Astrocyte (in vitro differentiated cells and primary cell): ENCODE measurements at regions not wholly inside any gene's neighbourhood (a gene's known extent, or its start where the extent isn't known, plus 50 kb on each side); places are given as distances from the start of the nearest gene placed in this dataset.

ENCODE experiments used
- DNase-seq: peaks from one replicate; pipeline ENCODE4 v3.0.0-alpha.2; 2010; ENCODE audit warnings: low read depth
- FAIRE-seq: peaks from 2 replicates; lab custom pipeline; 2011; peaks lifted over from hg19 to GRCh38; lab: Jason Lieb, UNC
- H2AFZ ChIP-seq: 2 replicates; pipeline ENCODE4 v1.6.0; 2012; ENCODE audit warnings: low read depth, low read length, inconsistent platforms
- H3K27ac ChIP-seq: 2 replicates; pipeline ENCODE4 v1.5.1; 2011; ENCODE audit warnings: low read depth, low read length, inconsistent platforms
- H3K27me3 ChIP-seq: 2 replicates; pipeline ENCODE4 v1.6.0; 2011; ENCODE audit warnings: low read length, inconsistent platforms; ENCODE audit not compliant: insufficient read depth
- H3K36me3 ChIP-seq: 2 replicates; pipeline ENCODE4 v1.5.1; 2011; ENCODE audit warnings: low read length, inconsistent platforms; ENCODE audit not compliant: insufficient read depth
- H3K4me1 ChIP-seq: 2 replicates; pipeline ENCODE4 v1.5.1; 2011; ENCODE audit warnings: low read length, inconsistent platforms; ENCODE audit not compliant: insufficient read depth
- H3K4me2 ChIP-seq: 2 replicates; pipeline ENCODE4 v1.6.0; 2012; ENCODE audit warnings: low read length, inconsistent platforms
- H3K4me3 ChIP-seq: 2 replicates; pipeline ENCODE4 v1.5.1; 2011; ENCODE audit warnings: low read depth, mild to moderate bottlenecking, low read length, inconsistent platforms; ENCODE audit not compliant: insufficient read depth
- H3K79me2 ChIP-seq: 2 replicates; pipeline ENCODE4 v1.6.0; 2012; ENCODE audit warnings: mild to moderate bottlenecking, low read length, inconsistent platforms; ENCODE audit not compliant: insufficient read depth
- H3K9ac ChIP-seq: 2 replicates; pipeline ENCODE4 v1.6.0; 2012; ENCODE audit warnings: mild to moderate bottlenecking, low read length, inconsistent platforms
- H3K9me3 ChIP-seq: 2 replicates; pipeline ENCODE4 v1.5.1; 2012; ENCODE audit warnings: low read depth, mild to moderate bottlenecking, low read length, inconsistent platforms; ENCODE audit not compliant: insufficient read depth
- H4K20me1 ChIP-seq: 2 replicates; pipeline ENCODE4 v1.6.0; 2012; ENCODE audit warnings: low read length, inconsistent platforms; ENCODE audit not compliant: insufficient read depth
- H3K27ac Mint-ChIP-seq: one replicate; pipeline ENCODE4 v1.8.0; 2021; ENCODE audit warnings: mild to moderate bottlenecking, mixed read lengths; ENCODE audit not compliant: unreplicated experiment
- H3K27me3 Mint-ChIP-seq: one replicate; pipeline ENCODE4 v1.8.0; 2021; ENCODE audit warnings: low read depth, mixed read lengths; ENCODE audit not compliant: unreplicated experiment
- H3K36me3 Mint-ChIP-seq: one replicate; pipeline ENCODE4 v1.8.0; 2021; ENCODE audit warnings: low read depth, mixed read lengths; ENCODE audit not compliant: unreplicated experiment
- H3K4me1 Mint-ChIP-seq: one replicate; pipeline ENCODE4 v1.8.0; 2021; ENCODE audit warnings: low read depth, mixed read lengths; ENCODE audit not compliant: unreplicated experiment
- H3K4me3 Mint-ChIP-seq: one replicate; pipeline ENCODE4 v1.8.0; 2021; ENCODE audit warnings: mild to moderate bottlenecking, moderate library complexity, mixed read lengths; ENCODE audit not compliant: unreplicated experiment
- H3K9me3 Mint-ChIP-seq: one replicate; pipeline ENCODE4 v1.8.0; 2021; ENCODE audit warnings: mild to moderate bottlenecking, mixed read lengths; ENCODE audit not compliant: unreplicated experiment
- CTCF ChIP-seq: IDR thresholded peaks from 2 replicates; pipeline ENCODE4 v1.5.1; 2011; ENCODE audit warnings: low read depth, mild to moderate bottlenecking, inconsistent platforms, low read length, moderate library complexity; ENCODE audit not compliant: insufficient read depth
- EZH2 ChIP-seq: IDR thresholded peaks from 2 replicates; pipeline ENCODE4 v1.6.1; 2012; ENCODE audit warnings: mild to moderate bottlenecking, low read length, inconsistent platforms; ENCODE audit not compliant: insufficient read depth

GRCh38 chr15:99916668-99917223 lies 183.5 kb upstream of the LYSMD4 start:
- no peak for DNase-seq
- Mint-ChIP-seq H3K36me3 (no peaks in the 10 kb centered on the region), H3K4me3 (no peak overlapping the region), H3K4me1 (no peaks in the 10 kb centered on the region), H3K27me3 (peaks cover 47% of the 10 kb centered on the region), H3K27ac (no peak overlapping the region), H3K9me3 (peaks cover 5% of the 10 kb centered on the region)
- no peaks in the 10 kb centered on the region for H3K36me3 ChIP-seq
- TF ChIP-seq CTCF (no peak), EZH2 (no peak)
- no peaks in the 10 kb centered on the region for H3K79me2 ChIP-seq
- H4K20me1 ChIP-seq: no peaks in the 10 kb centered on the region
- no peak overlapping the region for H3K4me3 ChIP-seq
- no peak overlapping the region for H3K4me2 ChIP-seq
- FAIRE-seq: no peak
- no peak overlapping the region for H3K27ac ChIP-seq
- no peak overlapping the region for H2AFZ ChIP-seq
- H3K9me3 ChIP-seq: no peaks in the 10 kb centered on the region
- H3K27me3 ChIP-seq: peaks cover 13% of the 10 kb centered on the region
- H3K4me1 ChIP-seq: no peaks in the 10 kb centered on the region
- no peak overlapping the region for H3K9ac ChIP-seq

- no peak for DNase-seq
- FAIRE-seq: no peak
- Mint-ChIP-seq H3K27ac (no peak overlapping the region), H3K4me3 (no peak overlapping the region), H3K36me3 (no peaks in the 10 kb centered on the region), H3K27me3 (peaks cover 44% of the 10 kb centered on the region), H3K9me3 (peaks cover 5% of the 10 kb centered on the region), H3K4me1 (no peaks in the 10 kb centered on the region)
- no peak overlapping the region for H2AFZ ChIP-seq
- no peak overlapping the region for H3K9ac ChIP-seq
- TF ChIP-seq CTCF: no peak
- no peak for TF ChIP-seq EZH2
- no peaks in the 10 kb centered on the region for H3K9me3 ChIP-seq
- H3K4me1 ChIP-seq: no peaks in the 10 kb centered on the region
- H4K20me1 ChIP-seq: no peaks in the 10 kb centered on the region
- no peak overlapping the region for H3K27ac ChIP-seq
- no peaks in the 10 kb centered on the region for H3K36me3 ChIP-seq
- H3K4me2 ChIP-seq: no peak overlapping the region
- peaks cover 4% of the 10 kb centered on the region for H3K27me3 ChIP-seq
- H3K4me3 ChIP-seq: no peak overlapping the region
- H3K79me2 ChIP-seq: no peaks in the 10 kb centered on the region
Measured at GRCh38 chr15:99914723-99915122, 181.5 kb upstream of the LYSMD4 start.

GRCh38 chr15:99911816-99912215 lies 178.6 kb upstream of the LYSMD4 start:
- no peak overlapping the region for H3K9ac ChIP-seq
- no peaks in the 10 kb centered on the region for H3K79me2 ChIP-seq
- TF ChIP-seq CTCF: no peak
- no peak for TF ChIP-seq EZH2

More at GRCh38 chr15:99911816-99912215, 178.6 kb upstream of the LYSMD4 start:
- H3K4me1 ChIP-seq: no peaks in the 10 kb centered on the region
- no peak overlapping the region for H3K4me2 ChIP-seq
- H3K27me3 ChIP-seq: no peaks in the 10 kb centered on the region
- Mint-ChIP-seq H3K4me3 (no peak overlapping the region), H3K36me3 (no peaks in the 10 kb centered on the region), H3K27ac (no peak overlapping the region), H3K4me1 (no peaks in the 10 kb centered on the region), H3K27me3 (peaks cover 26% of the 10 kb centered on the region), H3K9me3 (no peaks in the 10 kb centered on the region)
- H3K36me3 ChIP-seq: no peaks in the 10 kb centered on the region
- FAIRE-seq (no peak), DNase-seq (no peak)
- no peak overlapping the region for H3K4me3 ChIP-seq
- H2AFZ ChIP-seq: no peak overlapping the region
- H3K27ac ChIP-seq: no peak overlapping the region
- H3K9me3 ChIP-seq: no peaks in the 10 kb centered on the region
- no peaks in the 10 kb centered on the region for H4K20me1 ChIP-seq
